IMR-90 (cell line): ENCODE measurements at regions not wholly inside any gene's neighbourhood (a gene's known extent, or its start where the extent isn't known, plus 50 kb on each side); places are given as distances from the start of the nearest gene placed in this dataset.
"Not testable (repeated sequence)": the region's sequence is repeated elsewhere in the genome, so short reads cannot be mapped to it uniquely, and the experiment has no call there.

ENCODE experiments used
- ATAC-seq: fragments of 200-7000 bp; cut with Tn5 transposase; 2 replicates; pipeline ENCODE4 v1.9.1; 2020; ENCODE audit warnings: low read depth, mild to moderate bottlenecking, moderate library complexity
- BruUV-seq: library from RNA; stranded (reverse); fragments of 400-500 nt; replicated peaks from 2 replicates; lab custom pipeline; 2021; lab: Mats Ljungman, UMichigan
- CTCF ChIA-PET: fragments of 300-600 bp; formaldehyde crosslinking; extraction: SDS; loops from one replicate; lab custom pipeline; 2021; ENCODE audit warnings: antibody characterized with exemption; lab: Yijun Ruan, JAX
- POLR2A ChIA-PET: fragments of 300-600 bp; sonication (Branson Sonifier 250); formaldehyde crosslinking; loops from one replicate; lab custom pipeline; 2022; ENCODE audit warnings: antibody characterized with exemption; ENCODE audit not compliant: unreplicated experiment; lab: Charles Lee
- DNase-seq: peaks from one replicate; pipeline ENCODE4 v3.0.0; 2013
- H2AFZ ChIP-seq: replicated peaks from 2 replicates; pipeline ENCODE3; 2013; ENCODE audit warnings: low read length, mild to moderate bottlenecking; ENCODE audit not compliant: poor library complexity
- H2AK5ac ChIP-seq: 2 replicates; pipeline ENCODE4 v1.6.1; 2013; ENCODE audit warnings: low read depth, low read length, inconsistent platforms
- H2AK9ac ChIP-seq: replicated peaks from 2 replicates; pipeline ENCODE3; 2013; ENCODE audit warnings: mild to moderate bottlenecking, low read depth, low read length, moderate library complexity; ENCODE audit not compliant: poor library complexity
- H2BK120ac ChIP-seq: 2 replicates; pipeline ENCODE4 v1.6.1; 2013; ENCODE audit warnings: low read depth, low read length, inconsistent platforms
- H2BK15ac ChIP-seq: 3 replicates; pipeline ENCODE4 v1.6.1; 2013; ENCODE audit warnings: low read depth, low read length, inconsistent platforms
- H2BK20ac ChIP-seq: 2 replicates; pipeline ENCODE4 v1.6.1; 2013; ENCODE audit warnings: low read depth, mild to moderate bottlenecking, inconsistent platforms, low read length, moderate library complexity
- H2BK5ac ChIP-seq: 2 replicates; pipeline ENCODE4 v1.6.1; 2013; ENCODE audit warnings: mild to moderate bottlenecking, low read depth, low read length, inconsistent platforms; ENCODE audit not compliant: poor library complexity, severe bottlenecking
- H3K14ac ChIP-seq: replicated peaks from 2 replicates; pipeline ENCODE4 v1.6.1; 2013; ENCODE audit warnings: low read depth, low read length, inconsistent platforms
- H3K18ac ChIP-seq: 2 replicates; pipeline ENCODE4 v1.6.1; 2013; ENCODE audit warnings: low read depth, low read length, control low read depth
- H3K23ac ChIP-seq: 2 replicates; pipeline ENCODE4 v1.6.1; 2013; ENCODE audit warnings: low read depth, low read length, inconsistent platforms
- H3K27ac ChIP-seq: 2 replicates; pipeline ENCODE4 v1.5.1; 2013; ENCODE audit warnings: mild to moderate bottlenecking, control low read depth, low read length; ENCODE audit not compliant: insufficient read depth
- H3K27me3 ChIP-seq: 2 replicates; pipeline ENCODE4 v1.6.1; 2013; ENCODE audit warnings: low read length; ENCODE audit not compliant: control insufficient read depth, insufficient read depth
- H3K36me3 ChIP-seq: 2 replicates; pipeline ENCODE4 v1.6.1; 2013; ENCODE audit warnings: low read length, mixed read lengths; ENCODE audit not compliant: control insufficient read depth, insufficient read depth
- H3K4ac ChIP-seq: 2 replicates; pipeline ENCODE4 v1.6.1; 2013; ENCODE audit warnings: low read depth, low read length, inconsistent platforms
- H3K4me1 ChIP-seq: 2 replicates; pipeline ENCODE4 v1.6.1; 2013; ENCODE audit warnings: low read length, mixed read lengths; ENCODE audit not compliant: control insufficient read depth, insufficient read depth
- H3K4me2 ChIP-seq: 2 replicates; pipeline ENCODE4 v1.6.1; 2013; ENCODE audit warnings: low read depth, mild to moderate bottlenecking, control low read depth, low read length, moderate library complexity
- H3K4me3 ChIP-seq: 2 replicates; pipeline ENCODE4 v1.5.1; 2013; ENCODE audit warnings: low read depth, mild to moderate bottlenecking, control low read depth, low read length, moderate library complexity; ENCODE audit not compliant: insufficient read depth
- H3K56ac ChIP-seq: 2 replicates; pipeline ENCODE4 v1.6.1; 2013; ENCODE audit warnings: low read length, inconsistent platforms; ENCODE audit not compliant: insufficient read depth; ENCODE audit errors: extremely low read depth
- H3K79me1 ChIP-seq, 2 experiments: 2 replicates each; pipeline ENCODE4 v1.6.1; 2013; ENCODE audit warnings: low read length in 2 of 2, inconsistent platforms in 1 of 2, low read depth in 1 of 2
- H3K9ac ChIP-seq: 2 replicates; pipeline ENCODE4 v1.6.1; 2013; ENCODE audit warnings: low read depth, low read length, control low read depth
- H3K9me1 ChIP-seq: 2 replicates; pipeline ENCODE4 v1.6.1; 2013; ENCODE audit warnings: low read length, inconsistent platforms; ENCODE audit not compliant: insufficient read depth
- H3K9me3 ChIP-seq: 2 replicates; pipeline ENCODE4 v1.6.1; 2013; ENCODE audit warnings: low read length; ENCODE audit not compliant: control insufficient read depth, insufficient read depth
- H4K20me1 ChIP-seq: 2 replicates; pipeline ENCODE4 v1.6.1; 2013; ENCODE audit warnings: low read length, inconsistent platforms; ENCODE audit not compliant: insufficient read depth
- H4K5ac ChIP-seq: 2 replicates; pipeline ENCODE4 v1.6.1; 2013; ENCODE audit warnings: mild to moderate bottlenecking, low read depth, low read length, control low read depth
- H4K8ac ChIP-seq, 2 experiments: 2 replicates each; pipeline ENCODE4 v1.6.1; 2013; ENCODE audit warnings: low read depth in 2 of 2, low read length in 2 of 2, control low read depth in 1 of 2, inconsistent platforms in 1 of 2
- H4K91ac ChIP-seq: 2 replicates; pipeline ENCODE4 v1.6.1; 2013; ENCODE audit warnings: low read depth, low read length, inconsistent platforms; ENCODE audit not compliant: insufficient read depth
- WGBS, 2 experiments: methylation state at CpG; one replicate each; pipeline versions ENCODE4 v1.1.5 to v1.1.7; 2013; ENCODE audit warnings: missing lambda C conversion rate in 2 of 2; ENCODE audit not compliant: insufficient read length in 1 of 2; ENCODE audit errors: extremely low coverage in 2 of 2; 5-methylcytosine and 5-hydroxymethylcytosine counted together
- dilution Hi-C: fragments of 300-500 bp; cut with HindIII; formaldehyde crosslinking; loops from one replicate; pipeline ENCODE4 v1.14.3; 2018; ENCODE audit warnings: low sequenced_read_pairs; ENCODE audit not compliant: unreplicated experiment
- in situ Hi-C: fragments of 300-500 bp; cut with MboI; formaldehyde crosslinking; loops from 3 replicates; pipeline ENCODE4 v1.14.3; 2019; ENCODE audit warnings: low sequenced_read_pairs, inconsistent platforms, mixed read lengths
- intact Hi-C: fragments of 100-400 bp; cut with micrococcal nuclease; formaldehyde crosslinking; loops from 2 replicates; pipeline ENCODE4 v1.10.0; 2022

DNA sequence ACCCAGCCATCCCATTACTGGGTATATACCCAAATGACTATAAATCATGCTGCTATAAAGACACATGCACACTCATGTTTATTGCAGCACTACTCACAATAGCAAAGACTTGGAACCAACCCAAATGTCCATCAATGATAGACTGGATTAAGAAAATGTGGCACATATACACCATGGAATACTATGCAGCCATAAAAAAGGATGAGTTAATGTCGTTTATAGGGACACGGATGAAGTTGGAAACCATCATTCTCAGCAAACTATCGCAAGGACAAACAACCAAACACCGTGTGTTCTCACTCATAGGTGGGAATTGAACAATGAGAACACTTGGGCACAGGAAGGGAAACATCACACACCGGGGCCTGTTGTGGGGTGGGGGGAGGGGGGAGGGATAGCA is 61.1 kb upstream of the MAP4K3 start:
- H4K8ac ChIP-seq, H2BK15ac ChIP-seq, H2BK5ac ChIP-seq, H3K4me2 ChIP-seq, dilution Hi-C loops, H3K14ac ChIP-seq, H2AFZ ChIP-seq, H3K9ac ChIP-seq, H3K27ac ChIP-seq, H2BK120ac ChIP-seq, H3K9me3 ChIP-seq, DNase-seq, CTCF ChIA-PET, H4K91ac ChIP-seq, H2AK9ac ChIP-seq, BruUV-seq, intact Hi-C loops, H3K56ac ChIP-seq, ATAC-seq, H3K9me1 ChIP-seq, H3K36me3 ChIP-seq, H4K20me1 ChIP-seq, H3K4ac ChIP-seq, POLR2A ChIA-PET, H3K18ac ChIP-seq, H2AK5ac ChIP-seq, H3K4me3 ChIP-seq, in situ Hi-C loops, H3K23ac ChIP-seq, H4K5ac ChIP-seq, H3K79me1 ChIP-seq, H2BK20ac ChIP-seq, H3K27me3 ChIP-seq: not testable (repeated sequence)
- WGBS, 2 experiments = no CpG with 5 or more reads among the region's 5 CpGs
- H3K4me1 ChIP-seq = peaks cover 21% of the 10 kb centered on the region
